NAMALWA (cell line): ENCODE measurements at regions not wholly inside any gene's neighbourhood (a gene's known extent, or its start where the extent isn't known, plus 50 kb on each side); places are given as distances from the start of the nearest gene placed in this dataset.

Experiments used
- DNase-seq: peaks from one replicate; pipeline ENCODE4 v3.0.0-alpha.2; 2015; ENCODE audit warnings: low spot score

DNA sequence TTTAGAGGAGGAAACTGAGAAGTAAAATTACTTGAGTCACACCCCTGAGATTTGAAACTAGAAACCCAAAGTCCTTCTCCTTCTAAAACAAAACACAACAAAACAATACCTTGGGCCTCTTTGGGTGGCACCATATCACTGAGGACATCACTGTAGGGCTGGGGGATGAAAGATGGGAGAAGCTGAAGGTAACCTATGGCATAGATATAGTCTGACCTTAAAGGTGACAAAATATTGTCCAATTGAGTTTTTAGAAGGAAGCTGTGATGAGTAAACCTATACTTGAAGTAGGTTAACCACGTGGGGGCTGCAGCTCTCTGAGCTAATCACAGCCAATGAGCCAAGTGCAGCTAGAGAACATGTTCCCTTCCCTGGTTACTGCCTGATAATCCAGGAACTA lies 167.4 kb upstream of the CD180 start:
- no peak for DNase-seq

DNA sequence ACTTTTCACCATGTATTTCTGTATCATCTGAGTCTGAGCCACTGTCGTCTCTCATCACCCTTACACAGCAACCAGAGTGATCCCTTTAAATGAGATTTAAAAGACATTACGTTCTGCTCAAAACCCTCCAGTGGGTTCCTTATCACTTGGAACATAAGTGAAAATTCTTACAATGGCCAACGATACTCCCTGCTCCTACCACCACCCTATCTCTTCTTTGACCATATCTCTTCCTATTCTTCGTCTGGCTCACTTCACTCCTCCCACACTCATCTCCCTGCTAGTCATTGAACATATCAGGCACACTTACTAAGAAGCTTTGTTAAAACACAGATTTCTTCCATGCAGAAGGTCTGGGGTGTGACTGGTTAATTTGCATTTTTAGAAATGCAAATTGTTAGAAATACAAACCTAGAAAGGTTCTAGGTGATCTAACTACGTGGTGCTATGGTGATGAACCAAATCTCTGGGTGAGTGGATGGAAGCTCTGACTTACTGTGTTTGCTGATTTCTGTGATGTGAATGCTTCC lies 166.6 kb upstream of the CD180 start:
- no peak for DNase-seq

DNA sequence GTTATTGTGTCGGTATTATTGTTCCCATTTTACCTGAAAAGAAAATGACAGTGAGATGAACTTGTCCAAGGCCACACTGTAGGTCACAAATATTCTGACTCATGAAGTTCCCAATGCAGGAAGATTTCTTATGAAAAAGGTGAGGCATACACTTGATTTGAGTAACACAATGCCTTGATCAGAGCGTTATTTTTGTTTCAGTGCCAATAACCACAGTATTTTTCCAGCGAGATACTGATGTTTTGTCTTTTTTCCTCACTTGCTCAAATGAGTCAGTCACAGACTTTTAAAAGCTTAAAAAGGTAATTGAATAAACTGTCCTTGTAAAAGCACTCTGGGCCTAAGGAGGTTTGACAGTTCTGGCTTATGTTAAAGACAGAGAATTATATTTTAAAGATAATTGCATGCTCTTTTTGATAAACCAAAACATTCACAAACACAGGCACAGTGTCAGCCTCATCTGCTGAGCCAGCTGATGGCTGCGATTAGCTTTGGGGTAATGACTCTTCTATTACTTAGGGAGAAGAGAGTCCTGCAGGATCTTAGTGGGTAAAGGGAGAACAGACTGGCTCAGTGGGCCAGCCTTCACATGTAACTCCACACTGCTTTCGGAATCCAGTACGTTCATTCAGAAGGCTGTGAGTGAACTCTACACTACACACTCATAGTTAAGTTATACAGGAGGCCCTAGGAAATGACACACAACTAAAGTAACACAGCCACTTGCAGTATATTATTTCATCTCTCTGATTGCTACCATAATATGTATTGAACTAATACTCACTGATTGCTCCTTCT lies 165.5 kb upstream of the CD180 start:
- DNase-seq = no peak

DNA sequence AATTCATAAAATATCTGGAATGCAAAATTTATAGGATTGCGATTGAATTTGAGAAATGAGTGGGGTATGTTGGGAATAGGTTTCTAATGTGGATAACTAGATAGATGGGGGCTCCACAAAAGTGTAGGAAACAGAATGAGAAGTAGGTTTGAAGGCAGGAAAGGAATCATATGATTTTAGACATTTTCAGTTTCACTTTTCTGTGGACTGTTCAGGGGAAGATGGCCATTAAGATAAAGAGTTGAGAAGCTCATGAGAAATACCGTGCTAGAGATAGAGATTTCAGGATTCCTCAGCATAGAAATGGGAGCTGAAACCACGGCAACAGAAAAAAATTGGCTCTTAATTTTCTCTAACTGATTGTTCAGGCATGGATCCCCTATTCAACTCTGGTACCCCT lies 163.4 kb upstream of the CD180 start:
- no peak for DNase-seq

DNA sequence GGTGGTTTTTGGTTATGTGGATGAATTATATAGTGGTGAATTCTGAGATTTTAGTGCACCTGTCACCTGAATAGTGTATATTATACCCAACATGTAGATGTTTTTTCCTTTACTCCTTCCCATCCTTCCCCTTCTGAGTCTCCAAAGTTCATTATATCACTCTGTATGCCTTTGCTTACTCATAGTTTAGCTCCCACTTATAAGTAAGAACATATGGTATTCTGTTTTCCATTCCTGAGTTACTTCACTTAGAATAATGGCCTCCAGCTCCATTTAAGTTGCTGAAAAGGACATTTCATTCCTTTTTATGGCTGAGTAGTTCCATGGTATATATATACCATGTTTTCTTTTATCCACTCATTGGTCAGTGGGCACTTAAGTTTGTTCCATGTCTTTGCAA lies 161.6 kb upstream of the CD180 start:
- DNase-seq = no peak

DNA sequence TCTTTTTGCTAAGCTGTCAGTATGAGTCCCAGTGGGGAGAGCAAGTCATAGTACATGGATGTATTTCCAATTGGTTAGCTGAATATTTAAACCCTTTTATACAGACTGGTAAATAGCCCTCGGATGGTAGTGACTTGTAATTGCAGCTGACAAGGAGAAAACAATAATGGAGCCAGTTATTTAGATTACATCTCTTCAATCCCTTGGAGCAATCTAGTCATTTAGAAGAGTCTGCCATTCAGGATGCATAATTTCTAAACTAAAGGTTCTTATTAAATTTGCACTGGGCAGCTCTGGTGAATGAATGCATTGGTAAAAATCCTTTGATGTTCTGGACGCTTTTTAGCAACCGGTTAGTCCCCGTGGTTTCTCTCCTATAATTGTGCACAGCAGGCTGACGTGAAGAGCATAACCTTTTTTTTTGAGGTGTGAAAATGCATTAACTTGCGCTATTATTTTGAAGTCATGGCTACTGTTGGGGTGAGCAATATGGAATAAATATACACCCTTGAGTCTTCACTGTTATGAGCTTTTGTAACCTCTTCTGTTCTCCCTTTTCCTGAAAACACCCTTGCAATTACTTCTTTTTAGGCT lies 158.6 kb upstream of the CD180 start:
- DNase-seq = peak; percentile 2

DNA sequence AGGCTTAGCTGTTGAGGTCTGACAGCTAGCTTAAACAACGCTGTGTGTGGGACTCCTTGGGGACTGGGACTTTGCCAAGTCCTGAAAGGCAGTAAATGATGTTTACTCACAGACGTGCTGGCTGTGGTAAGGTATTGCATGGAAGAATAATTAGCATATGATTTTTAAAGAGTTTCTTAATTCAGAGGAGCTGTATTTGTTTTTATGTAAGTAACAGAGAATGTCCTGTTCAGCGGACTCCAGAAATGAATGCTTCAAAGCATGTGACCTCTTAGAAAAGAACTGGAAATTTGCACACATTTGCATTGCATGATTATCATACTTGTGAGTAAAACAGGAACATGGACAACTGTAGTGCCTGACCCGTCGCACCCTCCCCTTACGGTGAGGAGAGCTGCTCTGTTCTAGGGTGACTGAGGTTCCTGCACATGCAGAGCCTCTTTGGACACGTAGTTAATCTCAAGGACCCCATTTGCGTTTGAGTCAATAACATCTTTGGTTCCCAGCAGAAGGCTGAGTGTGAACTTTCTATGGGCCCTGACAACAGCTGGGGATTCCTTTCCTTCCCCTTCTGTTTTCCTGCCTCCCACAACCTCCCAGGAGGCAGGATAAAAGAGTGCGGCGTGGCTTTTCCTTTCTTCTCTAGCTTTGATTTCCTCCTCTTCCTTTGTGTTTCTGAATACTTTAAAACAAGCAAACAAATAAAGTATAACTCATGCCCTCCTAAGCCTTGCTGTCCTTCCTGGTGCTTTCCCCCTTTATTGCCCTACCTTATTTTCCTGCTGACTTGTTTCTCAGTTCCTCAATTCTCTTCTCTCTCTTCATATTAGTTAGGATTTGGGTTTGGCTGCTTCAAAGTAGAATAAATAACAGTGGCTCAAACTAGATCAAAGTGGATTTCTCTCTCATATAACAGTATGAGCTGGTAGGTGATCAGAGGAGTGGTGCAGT lies 157.2 kb upstream of the CD180 start:
- DNase-seq = no peak

DNA sequence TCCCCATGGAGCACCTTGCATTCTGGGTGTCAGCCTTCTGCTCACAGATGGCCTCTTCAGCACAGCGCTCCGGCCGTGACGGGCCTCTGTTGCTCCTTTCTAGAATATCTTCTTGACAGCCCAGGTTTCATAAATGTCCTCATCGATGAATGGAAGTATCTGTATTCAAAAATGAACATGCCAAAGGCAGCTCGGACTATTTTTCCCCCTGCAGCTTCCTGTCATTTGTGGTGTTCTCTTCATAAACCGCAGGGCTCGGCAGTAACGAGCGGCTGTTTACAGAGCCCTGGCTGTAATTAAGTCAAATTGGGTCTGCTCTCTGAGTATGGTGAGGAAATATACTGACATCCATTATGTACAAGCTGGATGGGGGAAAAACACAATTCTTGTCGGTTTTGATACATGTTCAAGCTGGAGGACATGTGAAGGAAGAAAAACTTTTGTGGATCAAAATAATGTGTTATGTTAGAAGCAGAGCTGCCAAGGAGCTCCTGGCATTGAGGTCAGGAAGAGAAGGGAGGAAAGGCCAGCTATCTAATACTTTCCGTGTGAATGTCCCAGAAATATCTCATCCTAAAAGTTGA lies 154.1 kb upstream of the CD180 start:
- DNase-seq = no peak

DNA sequence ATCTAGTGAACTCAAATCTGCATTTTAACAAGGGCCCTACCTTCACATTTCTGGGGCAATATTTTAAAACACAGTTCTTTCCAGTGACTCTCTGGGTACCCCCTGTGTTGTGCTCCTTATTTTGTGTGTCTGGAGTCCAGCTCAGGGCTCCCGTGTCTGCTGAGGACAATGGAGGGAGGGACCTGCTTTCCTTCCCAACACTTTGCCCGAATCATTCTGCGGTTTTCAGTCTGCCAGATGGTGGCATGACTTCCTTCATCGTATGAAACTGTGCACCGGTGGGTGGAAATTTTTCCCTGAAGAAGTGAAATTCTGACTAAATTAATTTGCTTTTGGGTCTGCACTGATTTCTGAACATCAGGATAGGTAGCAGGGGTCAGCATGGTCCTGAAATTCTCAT lies 153.6 kb upstream of the CD180 start:
- DNase-seq = no peak

DNA sequence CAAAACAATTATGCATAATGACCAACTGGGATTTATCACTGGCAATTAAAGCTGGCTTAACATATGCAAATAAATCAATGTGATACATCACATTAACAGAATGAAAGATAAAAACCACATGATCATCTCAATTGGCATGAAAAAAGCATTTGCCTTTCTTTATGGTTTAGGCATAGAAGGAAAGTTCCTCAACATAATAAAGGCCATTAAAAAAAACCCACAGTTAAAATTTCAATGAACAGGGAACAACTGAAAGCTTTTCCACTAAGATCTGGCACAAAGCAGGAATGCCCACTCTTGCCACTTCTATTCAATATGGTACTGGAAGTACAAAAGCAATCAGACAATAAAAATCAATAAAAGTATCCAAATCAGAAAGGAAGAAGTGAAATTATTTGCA lies 151.2 kb upstream of the CD180 start:
- DNase-seq = no peak

DNA sequence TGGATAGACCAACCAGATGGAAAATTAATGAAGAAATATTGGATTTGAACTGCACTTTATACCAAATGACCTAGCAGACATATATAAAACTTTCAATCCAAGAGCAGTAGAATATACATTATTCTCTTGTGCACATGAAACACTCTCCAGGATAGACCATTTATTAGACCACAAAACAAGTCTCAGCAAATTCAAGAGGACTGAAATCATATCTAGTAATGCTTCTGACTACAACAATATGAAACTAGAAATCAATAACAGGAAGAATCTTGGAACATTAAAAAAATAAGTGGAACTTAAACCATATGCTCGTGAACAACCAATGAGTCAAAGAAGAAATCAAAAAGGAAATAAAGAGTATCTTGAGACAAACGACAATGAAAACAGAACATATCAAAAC lies 150.0 kb upstream of the CD180 start:
- DNase-seq = no peak

DNA sequence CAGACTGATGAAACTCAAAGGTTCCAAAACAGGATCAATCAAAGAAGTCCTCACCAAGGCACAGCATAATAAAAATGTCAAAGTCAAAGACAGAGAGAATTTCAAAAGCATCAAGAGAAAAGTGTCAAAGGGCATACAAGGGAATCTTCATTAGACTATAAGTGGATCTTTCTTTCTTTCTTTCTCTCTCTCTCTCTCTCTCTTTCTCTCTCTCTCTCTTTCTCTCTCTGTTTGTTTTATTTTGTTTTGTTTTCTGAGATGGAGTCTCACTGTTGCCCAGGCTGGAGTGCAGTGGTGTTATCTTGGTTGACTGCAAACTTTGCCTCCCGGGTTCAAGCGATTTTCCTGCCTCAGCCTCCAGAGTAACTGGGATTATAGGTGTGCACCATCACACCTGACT lies 148.3 kb upstream of the CD180 start:
- DNase-seq = no peak

DNA sequence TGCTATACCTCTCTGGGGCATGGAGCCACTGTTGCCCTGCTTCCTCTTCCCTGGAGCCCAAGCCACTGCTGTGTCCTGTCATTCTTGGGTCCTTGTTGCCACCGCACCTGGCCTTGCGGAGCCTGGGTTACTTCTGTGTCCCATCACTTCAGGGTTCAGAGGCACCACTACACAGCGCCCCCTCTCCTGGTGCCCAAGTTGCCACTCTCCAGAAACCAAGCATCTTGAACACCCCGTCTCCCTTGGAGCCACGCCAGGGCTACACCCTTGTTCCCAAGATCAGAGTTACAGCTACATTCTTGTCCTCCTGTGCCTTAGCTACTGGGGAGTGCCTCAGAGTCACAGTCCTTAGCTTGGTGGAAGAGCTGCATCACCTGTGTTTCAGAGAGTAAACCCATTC lies 147.2 kb upstream of the CD180 start:
- DNase-seq = no peak

DNA sequence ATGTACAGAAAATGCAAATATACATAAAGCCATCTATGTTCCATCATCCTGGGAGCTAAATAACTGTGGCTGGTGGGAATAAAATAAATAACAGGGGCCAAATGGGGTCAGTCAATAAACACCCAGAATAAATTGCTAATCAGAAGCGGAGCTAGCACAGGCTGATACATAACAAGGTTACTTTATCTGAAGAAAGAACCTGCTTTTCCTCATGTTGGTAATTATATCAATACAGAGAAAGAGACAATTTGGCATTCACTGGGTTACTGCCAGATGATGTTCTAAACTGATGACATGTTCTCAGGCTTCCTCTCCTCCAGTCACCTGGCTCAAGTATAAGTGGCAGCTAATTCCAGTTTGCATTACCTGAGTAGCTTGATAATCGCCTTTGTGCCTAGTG lies 144.9 kb upstream of the CD180 start:
- DNase-seq = no peak

DNA sequence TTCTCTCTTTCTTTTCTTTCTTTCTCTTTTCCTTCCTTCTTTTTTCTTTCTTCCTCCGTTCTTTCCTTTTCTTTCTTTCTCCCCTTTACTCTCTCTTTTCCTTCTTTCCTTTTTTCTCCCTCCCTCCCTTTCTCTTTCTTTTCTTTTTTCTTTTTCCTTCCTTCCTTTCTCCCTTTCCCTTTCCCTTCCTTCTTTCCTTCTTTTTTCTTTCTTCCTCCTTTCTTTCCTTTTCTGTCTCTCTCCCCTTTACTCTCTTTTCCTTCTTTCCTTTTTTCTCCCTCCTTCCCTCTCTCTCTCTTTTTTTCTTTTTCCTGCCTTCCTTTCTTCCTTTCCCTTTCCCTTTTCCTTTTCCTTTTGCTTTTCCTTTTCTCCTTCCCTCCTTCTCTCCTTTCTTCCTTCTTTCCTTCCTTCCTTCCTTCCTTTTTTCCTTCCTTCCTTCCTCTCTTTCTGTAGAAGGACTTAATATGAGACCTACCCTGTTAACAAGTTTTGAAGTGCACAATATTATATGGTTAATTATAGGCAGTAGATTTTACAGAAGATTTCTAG lies 142.7 kb upstream of the CD180 start:
- no peak for DNase-seq

DNA sequence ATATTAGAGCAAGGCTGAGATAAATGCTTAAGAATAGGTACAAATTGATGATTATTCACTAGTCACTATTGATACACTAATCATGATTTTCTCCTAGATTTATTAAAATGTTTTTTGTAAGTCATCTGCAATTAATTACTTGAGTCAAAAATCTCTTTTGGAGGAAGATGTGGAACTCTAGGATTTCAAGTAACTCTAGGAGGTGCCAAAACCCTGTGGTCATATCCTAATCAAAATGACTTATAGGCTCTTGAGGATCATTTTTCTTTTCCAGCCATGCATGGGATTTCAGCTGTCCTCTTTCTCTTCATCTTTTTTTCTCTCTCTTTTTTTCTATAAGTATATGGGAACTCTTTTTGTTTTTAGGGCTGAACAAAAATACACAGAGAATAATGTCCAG lies 141.8 kb upstream of the CD180 start:
- no peak for DNase-seq

DNA sequence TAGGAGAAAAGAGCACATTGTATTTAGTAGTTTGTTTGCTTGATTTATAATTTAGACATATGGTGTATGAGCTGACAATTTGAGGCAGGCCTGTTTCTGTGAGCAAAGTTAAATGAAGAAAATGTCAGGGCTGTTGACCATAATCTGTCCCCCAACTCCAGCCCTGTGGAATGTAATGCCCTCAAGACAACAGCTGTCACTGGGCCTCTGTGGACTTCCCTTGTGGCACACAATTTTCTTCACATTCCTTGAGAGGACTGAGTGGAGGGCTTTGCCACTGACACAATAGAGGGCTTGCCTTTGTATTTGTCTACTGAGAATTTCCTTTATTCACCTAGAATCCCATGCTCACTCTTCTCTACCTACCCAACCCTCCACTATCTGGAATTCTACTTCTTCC lies 141.2 kb upstream of the CD180 start:
- DNase-seq = no peak

DNA sequence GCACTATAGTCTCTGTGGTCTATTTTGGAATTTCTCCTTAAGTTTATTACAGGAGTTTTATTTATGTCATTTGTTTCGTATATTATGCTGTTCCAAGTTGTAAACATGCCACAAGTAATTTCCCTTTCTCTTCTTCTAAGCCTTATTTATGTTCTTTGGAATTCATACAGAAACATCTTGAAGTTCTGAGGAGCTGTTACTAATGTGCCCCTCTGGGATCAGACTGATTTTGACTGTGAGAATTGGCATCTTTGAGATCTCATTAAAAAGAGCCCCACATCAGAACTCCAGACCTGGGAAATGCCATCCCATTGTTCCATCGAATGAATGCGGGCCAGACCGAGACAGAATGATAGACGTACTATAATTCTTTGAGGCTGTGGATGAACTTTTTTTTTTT lies 138.8 kb upstream of the CD180 start:
- DNase-seq = no peak

DNA sequence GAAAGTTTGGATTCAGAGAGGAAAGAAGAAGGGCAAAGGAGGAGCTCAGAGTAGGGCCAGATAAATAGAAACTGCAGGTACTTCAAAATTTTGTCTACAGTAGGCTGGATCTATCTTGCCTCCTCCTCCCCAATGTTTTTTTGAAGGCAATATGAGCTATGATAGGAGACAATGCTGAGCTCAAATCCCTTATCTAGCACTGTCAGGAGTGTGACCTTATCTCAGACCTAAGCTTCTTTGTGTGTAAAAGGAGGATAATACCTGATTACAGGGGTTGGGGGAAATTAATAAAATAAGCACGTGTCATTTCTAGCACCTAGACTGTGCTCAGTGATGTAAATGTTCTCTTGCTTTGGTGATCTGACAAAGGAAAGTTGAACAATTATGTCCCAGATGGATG lies 137.8 kb upstream of the CD180 start:
- no peak for DNase-seq

DNA sequence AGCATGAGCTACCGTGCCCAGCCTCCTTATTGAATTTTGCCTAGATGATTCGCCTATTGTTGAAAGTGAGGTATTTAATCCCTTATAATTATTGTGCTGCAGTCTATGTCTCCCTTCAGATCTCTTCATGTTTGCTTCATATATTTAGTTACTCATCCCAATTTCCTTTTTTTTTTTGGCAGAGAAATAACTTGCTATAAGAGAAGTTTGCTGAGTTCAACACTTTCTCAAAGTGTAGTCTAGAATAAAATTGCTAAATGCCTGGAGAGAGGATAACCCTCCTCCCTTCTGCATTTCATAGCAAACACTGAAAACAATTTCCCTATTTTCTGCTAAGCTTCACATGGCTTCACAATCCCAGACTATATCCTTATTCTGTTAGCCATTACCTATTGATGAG lies 136.6 kb upstream of the CD180 start:
- DNase-seq = no peak

DNA sequence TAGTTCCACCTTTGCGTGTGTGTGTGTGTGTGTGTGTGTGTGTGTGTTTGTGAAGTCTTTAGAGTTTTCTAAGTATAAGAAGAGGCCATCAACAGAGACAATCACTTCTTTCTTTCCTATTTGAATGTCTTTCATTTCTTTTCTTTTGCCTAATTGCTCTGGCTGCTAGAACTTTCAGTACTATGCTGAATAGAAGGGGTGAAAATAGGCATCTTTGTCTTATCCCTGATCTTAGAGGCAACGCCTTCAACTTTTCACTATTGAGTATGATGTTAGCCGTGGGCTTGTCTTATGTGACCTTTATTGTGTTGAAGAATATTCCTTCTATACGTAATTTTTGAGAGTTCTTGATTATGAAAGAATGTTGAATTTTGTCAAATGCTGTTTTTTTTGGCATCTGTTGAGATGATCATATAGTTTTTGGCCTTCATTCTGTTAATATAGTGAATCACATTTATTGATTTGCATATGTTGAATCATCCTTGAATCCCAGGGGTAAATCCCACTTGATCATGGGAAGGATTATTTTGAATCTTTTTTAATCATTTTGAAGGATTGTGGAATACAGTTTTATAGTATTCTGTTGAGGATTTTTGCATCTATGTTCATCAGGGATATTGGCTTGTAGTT lies 134.8 kb upstream of the CD180 start:
- DNase-seq = no peak
